GM12891 (cell line): ENCODE measurements at regions not wholly inside any gene's neighbourhood (a gene's known extent, or its start where the extent isn't known, plus 50 kb on each side); places are given as distances from the start of the nearest gene placed in this dataset.

ENCODE experiments used
- PAX5 ChIP-seq: IDR thresholded peaks from 2 replicates; pipeline ENCODE4 v1.6.1; 2011; ENCODE audit warnings: low read length, moderate library complexity, mild to moderate bottlenecking; ENCODE audit not compliant: insufficient read depth, severe bottlenecking
- POLR2A ChIP-seq: IDR thresholded peaks from 2 replicates; pipeline ENCODE4 v1.6.1; 2011; ENCODE audit warnings: low read depth, low read length, control low read depth
- TAF1 ChIP-seq: IDR thresholded peaks from 2 replicates; pipeline ENCODE4 v1.6.1; 2011; ENCODE audit warnings: low read depth, low read length, control low read depth

DNA sequence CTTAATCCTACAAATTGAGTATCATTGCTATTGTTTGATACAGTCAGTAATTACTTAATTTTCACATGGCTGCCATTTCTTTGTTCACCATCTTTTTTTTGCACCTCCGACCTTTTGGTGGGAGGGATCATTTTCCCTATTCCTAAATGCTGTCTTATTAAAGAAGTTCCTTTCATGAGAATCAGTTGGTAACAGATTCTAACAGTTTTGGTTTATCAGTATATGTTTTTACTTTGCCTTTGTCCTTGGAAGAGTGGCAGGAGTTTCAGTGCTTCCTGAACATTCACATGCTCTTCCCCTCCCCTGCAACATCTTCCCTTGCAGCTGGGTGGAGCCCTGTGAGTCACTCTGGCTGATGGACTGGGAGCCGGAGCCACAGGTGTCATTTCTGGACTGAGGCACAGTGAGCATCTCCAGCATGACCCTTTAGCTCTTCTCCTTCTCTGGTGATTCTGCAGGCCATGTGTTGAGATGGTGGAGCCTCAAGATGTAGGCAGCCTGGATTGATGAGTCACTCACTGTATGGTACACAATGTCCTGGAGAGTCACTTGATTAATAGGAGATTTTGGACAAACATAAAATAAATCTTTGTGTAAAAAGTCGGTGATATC, 217.7 kb downstream of the URB2 start:
- TF ChIP-seq POLR2A (no peak), TAF1 (no peak), PAX5 (no peak)
